Loucy (cell line): ENCODE measurements at regions not wholly inside any gene's neighbourhood (a gene's known extent, or its start where the extent isn't known, plus 50 kb on each side); places are given as distances from the start of the nearest gene placed in this dataset.

ENCODE experiments used
- H2AFZ ChIP-seq: fragments of 200-600 bp; sonication (generic); 2 replicates; pipeline ENCODE4 v1.6.0; 2016; ENCODE audit warnings: antibody characterized with exemption, mild to moderate bottlenecking, low read length, moderate library complexity
- H3F3A ChIP-seq: fragments of 200-600 bp; 2 replicates; pipeline ENCODE4 v1.6.0; 2016; ENCODE audit warnings: antibody characterized with exemption, low read depth, mild to moderate bottlenecking
- H3K27me3 ChIP-seq: fragments of 200-600 bp; sonication (generic); 2 replicates; pipeline ENCODE4 v1.6.1; 2014; ENCODE audit warnings: low read length, mild to moderate bottlenecking; ENCODE audit not compliant: insufficient read depth, poor library complexity, severe bottlenecking
- H3K36me3 ChIP-seq: fragments of 200-600 bp; sonication (generic); 2 replicates; pipeline ENCODE4 v1.6.1; 2016; ENCODE audit warnings: low read length; ENCODE audit not compliant: insufficient read depth
- H3K4me1 ChIP-seq: fragments of 200-600 bp; sonication (generic); 2 replicates; pipeline ENCODE4 v1.5.1; 2014; ENCODE audit warnings: low read length, mild to moderate bottlenecking; ENCODE audit not compliant: insufficient read depth, poor library complexity, severe bottlenecking
- H3K4me2 ChIP-seq: fragments of 200-600 bp; sonication (generic); 2 replicates; pipeline ENCODE4 v1.6.0; 2014; ENCODE audit warnings: antibody characterized with exemption, low read length, low read depth, mild to moderate bottlenecking; ENCODE audit not compliant: poor library complexity, severe bottlenecking
- H3K4me3 ChIP-seq: fragments of 200-600 bp; sonication (generic); 2 replicates; pipeline ENCODE4 v1.5.1; 2014; ENCODE audit warnings: low read length, mild to moderate bottlenecking, mixed read lengths; ENCODE audit not compliant: poor library complexity, severe bottlenecking
- H3K79me2 ChIP-seq: fragments of 200-600 bp; sonication (generic); 2 replicates; pipeline ENCODE4 v1.6.1; 2014; ENCODE audit warnings: low read length; ENCODE audit not compliant: insufficient read depth
- H3K9ac ChIP-seq: fragments of 200-600 bp; sonication (generic); 2 replicates; pipeline ENCODE4 v1.6.0; 2014; ENCODE audit warnings: mild to moderate bottlenecking, low read depth, low read length, moderate library complexity; ENCODE audit not compliant: poor library complexity, severe bottlenecking
- H3K9me2 ChIP-seq: fragments of 200-600 bp; sonication (generic); replicated peaks from 2 replicates; pipeline ENCODE4 v1.6.1; 2016; ENCODE audit warnings: low read depth, low read length, mixed read lengths
- H3K9me3 ChIP-seq: fragments of 200-600 bp; sonication (generic); 2 replicates; pipeline ENCODE4 v1.6.1; 2014; ENCODE audit warnings: mild to moderate bottlenecking, antibody characterized with exemption, low read length, low read depth; ENCODE audit not compliant: insufficient read depth
- H4K20me1 ChIP-seq: fragments of 200-600 bp; sonication (generic); 2 replicates; pipeline ENCODE4 v1.6.0; 2014; ENCODE audit warnings: antibody characterized with exemption, low read length, mild to moderate bottlenecking; ENCODE audit not compliant: insufficient read depth, poor library complexity, severe bottlenecking
- CTCF ChIP-seq: fragments of 200-600 bp; sonication (generic); conservative IDR thresholded peaks from 2 replicates; pipeline ENCODE4 v1.5.1; 2014; ENCODE audit warnings: mild to moderate bottlenecking, antibody characterized with exemption, low read length
- EZH2phosphoT487 ChIP-seq: fragments of 200-600 bp; IDR thresholded peaks from 2 replicates; pipeline ENCODE4 v1.6.1; 2018; ENCODE audit warnings: antibody characterized with exemption, mild to moderate bottlenecking, moderate library complexity, borderline replicate concordance

- no peak overlapping the region for H3K4me3 ChIP-seq
- TF ChIP-seq CTCF (no peak), EZH2phosphoT487 (no peak)
- no peak overlapping the region for H3K4me2 ChIP-seq
- H3K79me2 ChIP-seq, result no peaks in the 10 kb centered on the region
- H3K36me3 ChIP-seq, result no peaks in the 10 kb centered on the region
- H3K27me3 ChIP-seq, result no peaks in the 10 kb centered on the region
- no peaks in the 10 kb centered on the region for H3F3A ChIP-seq
- H4K20me1 ChIP-seq, result no peaks in the 10 kb centered on the region
- H3K4me1 ChIP-seq, result no peaks in the 10 kb centered on the region
- no peak overlapping the region for H3K9ac ChIP-seq
- no peaks in the 10 kb centered on the region for H3K9me2 ChIP-seq
- H2AFZ ChIP-seq, result no peak overlapping the region
- no peaks in the 10 kb centered on the region for H3K9me3 ChIP-seq
These were observed 173.1 kb upstream of the CMC1 start for GRCh38 chr3:28068342-28068741.

GRCh38 chr3:28069438-28069837 is 172.0 kb upstream of the CMC1 start:
- Histone ChIP-seq H3K4me1 (no peaks in the 10 kb centered on the region), H4K20me1 (no peaks in the 10 kb centered on the region), H3K9ac (no peak overlapping the region), H3K4me2 (no peak overlapping the region), H3K36me3 (no peaks in the 10 kb centered on the region), H2AFZ (no peak overlapping the region), H3K79me2 (no peaks in the 10 kb centered on the region), H3K27me3 (no peaks in the 10 kb centered on the region), H3K9me2 (no peaks in the 10 kb centered on the region), H3K4me3 (no peak overlapping the region), H3F3A (no peaks in the 10 kb centered on the region), H3K9me3 (no peaks in the 10 kb centered on the region)
- TF ChIP-seq CTCF (no peak), EZH2phosphoT487 (no peak)

- TF ChIP-seq CTCF (no peak), EZH2phosphoT487 (no peak)
- H3K9me3 ChIP-seq, result no peaks in the 10 kb centered on the region
- no peaks in the 10 kb centered on the region for H3F3A ChIP-seq
- no peak overlapping the region for H2AFZ ChIP-seq
- no peaks in the 10 kb centered on the region for H3K4me1 ChIP-seq
- H3K9me2 ChIP-seq, result no peaks in the 10 kb centered on the region
- H3K9ac ChIP-seq, result no peak overlapping the region
- no peaks in the 10 kb centered on the region for H3K27me3 ChIP-seq
- H4K20me1 ChIP-seq, result no peaks in the 10 kb centered on the region
- H3K4me3 ChIP-seq, result no peak overlapping the region
- no peaks in the 10 kb centered on the region for H3K79me2 ChIP-seq
- H3K36me3 ChIP-seq, result no peaks in the 10 kb centered on the region
- H3K4me2 ChIP-seq, result no peak overlapping the region
These were observed 165.2 kb upstream of the CMC1 start for GRCh38 chr3:28076246-28076645.
